Body of pancreas (tissue), 4 donors: ENCODE measurements at regions not wholly inside any gene's neighbourhood (a gene's known extent, or its start where the extent isn't known, plus 50 kb on each side); places are given as distances from the start of the nearest gene placed in this dataset.
A peak's percentile ranks its signal among the peaks of the same experiment; 100 is the strongest.

Experiments used
- ATAC-seq: fragments of 150-250 bp; one replicate; pipeline ENCODE4 v1.9.1; 2016
- DNase-seq, 4 donors: peaks; one replicate each; pipeline ENCODE4 v3.0.0-alpha.2; 2019
- H3K27ac ChIP-seq, 4 donors: fragments of 200-600 bp; sonication (generic); 1 replicate in 3 of 4; 2 replicates in 1 of 4; pipeline versions ENCODE4 v1.5.1 to v1.6.1; 2016 to 2019; ENCODE audit warnings: mild to moderate bottlenecking in 1 of 4, mixed read lengths in 1 of 4, moderate library complexity in 1 of 4
- H3K27me3 ChIP-seq, 2 donors: fragments of 200-600 bp; sonication (generic); one replicate each; pipeline ENCODE4 v1.6.0; 2016; ENCODE audit warnings: mild to moderate bottlenecking in 1 of 2
- H3K36me3 ChIP-seq, 2 donors: fragments of 200-600 bp; sonication (generic); replicated peaks in 1 of 2; 2 replicates each; pipeline ENCODE4 v1.5.1; 2016; ENCODE audit warnings: low read depth in 2 of 2; ENCODE audit not compliant: insufficient read depth in 1 of 2
- H3K4me1 ChIP-seq: fragments of 200-600 bp; sonication (generic); one replicate; pipeline ENCODE4 v1.6.0; 2016
- H3K4me3 ChIP-seq, 2 donors: fragments of 200-600 bp; sonication (generic); 1 replicate in 1 of 2; 2 replicates in 1 of 2; pipeline ENCODE4 v1.5.1; 2016 to 2019
- H3K9me3 ChIP-seq, 3 donors: fragments of 200-600 bp; sonication (generic); 1 replicate in 2 of 3; 2 replicates in 1 of 3; pipeline ENCODE4 v1.5.1; 2016
- CTCF ChIP-seq, 7 experiments: fragments of 450-650 bp in 4 of 7; fragments of 200-600 bp in 3 of 7; sonication (generic) in 3 of 7; IDR thresholded peaks; one replicate each; pipeline ENCODE4 v1.5.1; 2016 to 2019; ENCODE audit warnings: antibody characterized with exemption in 7 of 7
- POLR2A ChIP-seq, 3 donors: fragments of 450-650 bp; IDR thresholded peaks; one replicate each; pipeline ENCODE4 v1.6.1; 2016; ENCODE audit warnings: antibody characterized with exemption in 3 of 3, mild to moderate bottlenecking in 2 of 3
- WGBS, 2 donors: methylation state at CpG; one replicate each; pipeline ENCODE4 v1.1.5; 2017; 5-methylcytosine and 5-hydroxymethylcytosine counted together
- intact Hi-C: fragments of 100-400 bp; cut with DNase I; formaldehyde crosslinking; loops from one replicate; pipeline ENCODE4 v1.15.1; 2023

- intact Hi-C loops, result no loop called here
- DNase-seq (no peak), ATAC-seq (no peak)
- Histone ChIP-seq H3K27ac (no peak overlapping the region), H3K9me3 (no peaks in the 10 kb centered on the region), H3K27me3 (no peaks in the 10 kb centered on the region), H3K4me1 (no peaks in the 10 kb centered on the region), H3K4me3 (no peak overlapping the region), H3K36me3 (no peaks in the 10 kb centered on the region)
- TF ChIP-seq CTCF (IDR thresholded peaks at IDR 0.05), result no peak
- no peak for TF ChIP-seq POLR2A (IDR thresholded peaks at IDR 0.05)
- 75 to 76% methylated on average over 6 of the region's 6 CpGs for WGBS, 2 donors
Measured at GRCh38 chr18:75656563-75657247, 229.2 kb upstream of the SMIM21 start.

DNA sequence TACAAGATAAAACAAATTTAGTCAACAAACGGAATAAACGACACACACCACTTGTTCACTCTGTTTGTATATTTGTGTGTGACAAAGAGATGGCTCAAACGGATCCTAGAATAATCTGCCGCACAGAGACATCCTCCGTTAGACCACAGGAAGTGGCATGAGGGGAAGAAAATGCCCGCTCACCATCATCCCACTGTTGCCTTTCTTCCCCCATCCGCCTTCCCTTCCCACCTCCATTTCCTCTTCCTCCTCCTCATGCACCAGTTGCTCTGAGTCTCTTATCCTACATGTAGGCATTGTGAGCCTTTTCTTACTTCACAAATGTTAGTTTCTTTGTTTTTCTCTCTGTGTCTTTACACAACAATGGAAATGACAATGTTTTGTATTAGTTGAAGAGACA is 228.5 kb upstream of the SMIM21 start:
- WGBS, 2 donors, result 52 to 67% methylated on average over 7 of the region's 7 CpGs
- Histone ChIP-seq H3K4me1 (no peaks in the 10 kb centered on the region), H3K36me3 (no peaks in the 10 kb centered on the region), H3K27me3 (no peaks in the 10 kb centered on the region), H3K27ac (no peak overlapping the region), H3K4me3 (no peak overlapping the region), H3K9me3 (no peaks in the 10 kb centered on the region)
- DNase-seq, result no peak
- TF ChIP-seq CTCF (IDR thresholded peaks at IDR 0.05) (no peak), POLR2A (IDR thresholded peaks at IDR 0.05) (no peak)
- intact Hi-C loops, result no loop called here
- ATAC-seq, result no peak

- H3K27ac ChIP-seq, result no peak overlapping the region
- no peak for ATAC-seq
- 62 to 69% methylated on average over 10 of the region's 10 CpGs for WGBS, 2 donors
- no peaks in the 10 kb centered on the region for H3K36me3 ChIP-seq
- no peaks in the 10 kb centered on the region for H3K9me3 ChIP-seq
- no peaks in the 10 kb centered on the region for H3K27me3 ChIP-seq
- peak in 1 of 4 donors; percentile 21 for DNase-seq
- no peak overlapping the region for H3K4me3 ChIP-seq
- intact Hi-C loops, result no loop called here
- no peaks in the 10 kb centered on the region for H3K4me1 ChIP-seq
- TF ChIP-seq POLR2A (IDR thresholded peaks at IDR 0.05) (no peak), CTCF (IDR thresholded peaks at IDR 0.05) (no peak)
Measured at GRCh38 chr18:75654851-75655751, 227.6 kb upstream of the SMIM21 start.

- Histone ChIP-seq H3K4me3 (no peak overlapping the region), H3K4me1 (no peaks in the 10 kb centered on the region), H3K27me3 (no peaks in the 10 kb centered on the region), H3K9me3 (no peaks in the 10 kb centered on the region), H3K36me3 (no peaks in the 10 kb centered on the region), H3K27ac (no peak overlapping the region)
- 82 to 84% methylated on average over 6 of the region's 6 CpGs for WGBS, 2 donors
- DNase-seq (no peak), ATAC-seq (no peak)
- TF ChIP-seq POLR2A (IDR thresholded peaks at IDR 0.05), result no peak
- TF ChIP-seq CTCF (IDR thresholded peaks at IDR 0.05), result no peak
- intact Hi-C loops, result no loop called here
Measured at GRCh38 chr18:75654386-75654785, 226.9 kb upstream of the SMIM21 start.
